NCI-H2196 (cell line): ENCODE measurements at regions not wholly inside any gene's neighbourhood (a gene's known extent, or its start where the extent isn't known, plus 50 kb on each side); places are given as distances from the start of the nearest gene placed in this dataset.
"Not testable (repeated sequence)": the region's sequence is repeated elsewhere in the genome, so short reads cannot be mapped to it uniquely, and the experiment has no call there.

Experiments used
- DNase-seq: peaks from one replicate; lab custom pipeline; 2025; ENCODE audit not compliant: unreplicated experiment; lab: John Stamatoyannopoulos, UW

GRCh38 chrX:22526339-22526738, 253.6 kb downstream of the CBLL2 start:
- DNase-seq: no peak

GRCh38 chrX:22527302-22527701, 254.6 kb downstream of the CBLL2 start:
- no peak for DNase-seq

- no peak for DNase-seq
Measured at GRCh38 chrX:22533898-22534297, 261.2 kb downstream of the CBLL2 start.

GRCh38 chrX:22534643-22535042, 261.9 kb downstream of the CBLL2 start:
- DNase-seq: no peak

GRCh38 chrX:22536746-22537304, 264.1 kb downstream of the CBLL2 start:
- DNase-seq: no peak

GRCh38 chrX:22538580-22538979, 265.9 kb downstream of the CBLL2 start:
- no peak for DNase-seq

GRCh38 chrX:22541926-22542325, 269.2 kb downstream of the CBLL2 start:
- no peak for DNase-seq

- DNase-seq: no peak
Measured at GRCh38 chrX:22542641-22543040, 269.9 kb downstream of the CBLL2 start.

GRCh38 chrX:22559506-22559905, 286.8 kb downstream of the CBLL2 start:
- peak; percentile 47 for DNase-seq

- no peak for DNase-seq
Measured at GRCh38 chrX:22575161-22575845, 302.6 kb downstream of the CBLL2 start.

- no peak for DNase-seq
Measured at GRCh38 chrX:22577181-22577580, 304.5 kb downstream of the CBLL2 start.

- no peak for DNase-seq
Measured at GRCh38 chrX:22585831-22586230, 313.1 kb downstream of the CBLL2 start.

- no peak for DNase-seq
Measured at GRCh38 chrX:22589845-22590244, 317.1 kb downstream of the CBLL2 start.

- DNase-seq: no peak
Measured at GRCh38 chrX:22594766-22595165, 322.1 kb downstream of the CBLL2 start.

- no peak for DNase-seq
Measured at GRCh38 chrX:22603060-22603459, 330.3 kb downstream of the CBLL2 start.

- not testable (repeated sequence) for DNase-seq
Measured at GRCh38 chrX:22609452-22609851, 336.7 kb downstream of the CBLL2 start.

GRCh38 chrX:22616867-22617266, 344.2 kb downstream of the CBLL2 start:
- no peak for DNase-seq

GRCh38 chrX:22627576-22627975, 354.9 kb downstream of the CBLL2 start:
- DNase-seq: no peak

GRCh38 chrX:22628275-22628674, 355.6 kb downstream of the CBLL2 start:
- no peak for DNase-seq

- no peak for DNase-seq
Measured at GRCh38 chrX:22629105-22629725, 356.5 kb downstream of the CBLL2 start.

- DNase-seq: no peak
Measured at GRCh38 chrX:22634083-22634482, 361.4 kb downstream of the CBLL2 start.

- DNase-seq: no peak
Measured at GRCh38 chrX:22634751-22635150, 362.0 kb downstream of the CBLL2 start.

GRCh38 chrX:22648281-22648680, 351.5 kb upstream of the DDX53 start:
- DNase-seq: no peak
